HepG2 (cell line): ENCODE measurements at regions not wholly inside any gene's neighbourhood (a gene's known extent, or its start where the extent isn't known, plus 50 kb on each side); places are given as distances from the start of the nearest gene placed in this dataset.

Experiments
- EP300 ChIP-seq, 3 experiments: sonication (generic) in 1 of 3; formaldehyde crosslinking in 1 of 3; IDR thresholded peaks; 2 replicates each; pipeline versions ENCODE4 v1.5.1 to v1.6.1; 2011 to 2020; ENCODE audit warnings: low read depth in 2 of 3, low read length in 2 of 3, borderline replicate concordance in 1 of 3, improper control_type of control experiment in 1 of 3, mild to moderate bottlenecking in 1 of 3, missing genetic modification reagents in 1 of 3, moderate library complexity in 1 of 3
- ETV5 ChIP-seq: IDR thresholded peaks from 2 replicates; pipeline ENCODE4 v1.6.1; 2018; ENCODE audit warnings: missing biosample characterization, missing genetic modification reagents, inconsistent platforms, borderline replicate concordance
- EZH2 ChIP-seq: conservative IDR thresholded peaks from 2 replicates; pipeline ENCODE4 v1.6.1; 2012; ENCODE audit warnings: mild to moderate bottlenecking, low read depth, low read length, moderate library complexity
- MYNN ChIP-seq: sonication (generic); formaldehyde crosslinking; IDR thresholded peaks from 2 replicates; pipeline ENCODE4 v1.4.0; 2020; ENCODE audit warnings: mild to moderate bottlenecking, low read depth, missing genetic modification reagents
- PCBP2 ChIP-seq: fragments of 200-400 bp; formaldehyde crosslinking; optimal IDR thresholded peaks from 2 replicates; pipeline ENCODE3; 2018; ENCODE audit warnings: low read length, low read depth; ENCODE audit not compliant: poor library complexity, severe bottlenecking
- POLR2A ChIP-seq, 2 experiments: IDR thresholded peaks; 2 replicates each; pipeline ENCODE4 v1.6.1; 2011; ENCODE audit warnings: low read depth in 2 of 2, low read length in 2 of 2, mild to moderate bottlenecking in 1 of 2, moderate library complexity in 1 of 2; ENCODE audit not compliant: insufficient read depth in 1 of 2
- SMARCC2 ChIP-seq: fragments of 450-650 bp; IDR thresholded peaks from 2 replicates; pipeline ENCODE4 v1.6.1; 2017; ENCODE audit warnings: antibody characterized with exemption, mild to moderate bottlenecking
- SUZ12 ChIP-seq: fragments of 150-350 bp; IDR thresholded peaks from 2 replicates; pipeline ENCODE4 v1.6.1; 2014; ENCODE audit warnings: low read depth, low read length
- TAF1 ChIP-seq: sonication (generic); formaldehyde crosslinking; IDR thresholded peaks from 2 replicates; pipeline ENCODE4 v1.4.0; 2020; ENCODE audit warnings: missing genetic modification reagents
- ZFP41 ChIP-seq: sonication (generic); formaldehyde crosslinking; IDR thresholded peaks from 2 replicates; pipeline ENCODE4 v1.4.0; 2020; ENCODE audit warnings: mild to moderate bottlenecking, missing genetic modification reagents, borderline replicate concordance
- TF ChIP-seq, protein P1 (sequence below): sonication (generic); formaldehyde crosslinking; IDR thresholded peaks from 2 replicates; pipeline ENCODE4 v1.4.0; 2020; ENCODE audit warnings: missing genetic modification reagents, borderline replicate concordance
- TF ChIP-seq, protein P2 (sequence below): sonication (generic); formaldehyde crosslinking; IDR thresholded peaks from 2 replicates; pipeline ENCODE4 v1.4.0; 2020; ENCODE audit warnings: missing genetic modification reagents
- TF ChIP-seq, protein P3 (sequence below): sonication (generic); formaldehyde crosslinking; conservative IDR thresholded peaks from 2 replicates; pipeline ENCODE4 v1.8.0; 2022; ENCODE audit warnings: mild to moderate bottlenecking, moderate library complexity, missing genetic modification reagents
- TF ChIP-seq, protein P4 (sequence below): sonication (generic); formaldehyde crosslinking; IDR thresholded peaks from 2 replicates; pipeline ENCODE4 v1.5.0; 2020; ENCODE audit warnings: mild to moderate bottlenecking, missing genetic modification reagents, moderate library complexity

DNA sequence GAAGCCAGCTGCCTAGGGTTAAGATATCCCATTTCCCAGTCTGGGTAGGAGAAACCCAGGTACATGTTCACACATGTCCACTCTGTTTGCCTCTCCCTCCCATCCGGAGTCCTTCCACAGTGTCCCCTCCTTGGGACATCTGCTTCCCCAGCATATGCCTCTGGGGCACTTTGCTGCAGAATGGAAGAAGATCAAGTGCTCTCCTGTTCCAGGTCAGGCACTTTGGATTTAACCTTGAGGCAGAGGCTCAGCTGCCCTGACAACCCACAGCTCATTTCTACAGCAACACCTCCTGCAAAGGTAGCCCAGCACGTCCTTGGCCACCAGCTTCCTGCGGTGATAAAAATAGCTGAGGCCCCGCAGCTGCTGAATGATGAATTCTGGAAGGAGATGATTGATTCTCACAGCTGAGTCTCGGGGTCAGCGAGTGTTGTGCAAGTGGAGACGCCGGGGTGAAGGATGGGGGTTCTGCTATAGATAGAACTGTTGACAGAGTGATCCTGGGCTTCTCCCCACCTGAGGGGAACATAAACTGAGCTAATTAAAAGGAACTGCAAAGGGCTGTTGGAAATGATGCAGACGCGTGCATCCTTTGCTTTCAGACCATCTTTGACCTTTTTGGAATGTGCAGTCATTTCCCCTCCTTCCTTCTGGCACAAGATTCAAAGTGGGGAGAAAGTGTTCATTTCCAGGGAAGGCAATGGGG is 145.0 kb downstream of the SLC38A6 start:
- TF ChIP-seq POLR2A (IDR thresholded peaks at IDR 0.05; ENCODE audit: insufficient read depth in 1 of 2, low read depth in 2 of 2, low read length in 2 of 2) (no peak), EP300 (IDR thresholded peaks at IDR 0.05; ENCODE audit: low read depth in 2 of 2, low read length in 2 of 2) (no peak), EP300 (CRISPR knock-in tag; IDR thresholded peaks at IDR 0.05; ENCODE audit: borderline replicate concordance) (no peak), ETV5 (CRISPR knock-in tag) (no peak), ZFP41 (no peak), SMARCC2 (no peak), SUZ12 (no peak), MYNN (no peak), PCBP2 (no peak), EZH2 (no peak), TAF1 (CRISPR knock-in tag) (no peak)
- TF ChIP-seq, protein P1, sequence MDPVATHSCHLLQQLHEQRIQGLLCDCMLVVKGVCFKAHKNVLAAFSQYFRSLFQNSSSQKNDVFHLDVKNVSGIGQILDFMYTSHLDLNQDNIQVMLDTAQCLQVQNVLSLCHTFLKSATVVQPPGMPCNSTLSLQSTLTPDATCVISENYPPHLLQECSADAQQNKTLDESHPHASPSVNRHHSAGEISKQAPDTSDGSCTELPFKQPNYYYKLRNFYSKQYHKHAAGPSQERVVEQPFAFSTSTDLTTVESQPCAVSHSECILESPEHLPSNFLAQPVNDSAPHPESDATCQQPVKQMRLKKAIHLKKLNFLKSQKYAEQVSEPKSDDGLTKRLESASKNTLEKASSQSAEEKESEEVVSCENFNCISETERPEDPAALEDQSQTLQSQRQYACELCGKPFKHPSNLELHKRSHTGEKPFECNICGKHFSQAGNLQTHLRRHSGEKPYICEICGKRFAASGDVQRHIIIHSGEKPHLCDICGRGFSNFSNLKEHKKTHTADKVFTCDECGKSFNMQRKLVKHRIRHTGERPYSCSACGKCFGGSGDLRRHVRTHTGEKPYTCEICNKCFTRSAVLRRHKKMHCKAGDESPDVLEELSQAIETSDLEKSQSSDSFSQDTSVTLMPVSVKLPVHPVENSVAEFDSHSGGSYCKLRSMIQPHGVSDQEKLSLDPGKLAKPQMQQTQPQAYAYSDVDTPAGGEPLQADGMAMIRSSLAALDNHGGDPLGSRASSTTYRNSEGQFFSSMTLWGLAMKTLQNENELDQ = no peak
- TF ChIP-seq, protein P2, sequence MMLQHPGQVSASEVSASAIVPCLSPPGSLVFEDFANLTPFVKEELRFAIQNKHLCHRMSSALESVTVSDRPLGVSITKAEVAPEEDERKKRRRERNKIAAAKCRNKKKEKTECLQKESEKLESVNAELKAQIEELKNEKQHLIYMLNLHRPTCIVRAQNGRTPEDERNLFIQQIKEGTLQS (CRISPR knock-in tag) = no peak
- TF ChIP-seq, protein P3, sequence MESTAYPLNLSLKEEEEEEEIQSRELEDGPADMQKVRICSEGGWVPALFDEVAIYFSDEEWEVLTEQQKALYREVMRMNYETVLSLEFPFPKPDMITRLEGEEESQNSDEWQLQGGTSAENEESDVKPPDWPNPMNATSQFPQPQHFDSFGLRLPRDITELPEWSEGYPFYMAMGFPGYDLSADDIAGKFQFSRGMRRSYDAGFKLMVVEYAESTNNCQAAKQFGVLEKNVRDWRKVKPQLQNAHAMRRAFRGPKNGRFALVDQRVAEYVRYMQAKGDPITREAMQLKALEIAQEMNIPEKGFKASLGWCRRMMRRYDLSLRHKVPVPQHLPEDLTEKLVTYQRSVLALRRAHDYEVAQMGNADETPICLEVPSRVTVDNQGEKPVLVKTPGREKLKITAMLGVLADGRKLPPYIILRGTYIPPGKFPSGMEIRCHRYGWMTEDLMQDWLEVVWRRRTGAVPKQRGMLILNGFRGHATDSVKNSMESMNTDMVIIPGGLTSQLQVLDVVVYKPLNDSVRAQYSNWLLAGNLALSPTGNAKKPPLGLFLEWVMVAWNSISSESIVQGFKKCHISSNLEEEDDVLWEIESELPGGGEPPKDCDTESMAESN (CRISPR knock-in tag) = no peak
- TF ChIP-seq, protein P4, sequence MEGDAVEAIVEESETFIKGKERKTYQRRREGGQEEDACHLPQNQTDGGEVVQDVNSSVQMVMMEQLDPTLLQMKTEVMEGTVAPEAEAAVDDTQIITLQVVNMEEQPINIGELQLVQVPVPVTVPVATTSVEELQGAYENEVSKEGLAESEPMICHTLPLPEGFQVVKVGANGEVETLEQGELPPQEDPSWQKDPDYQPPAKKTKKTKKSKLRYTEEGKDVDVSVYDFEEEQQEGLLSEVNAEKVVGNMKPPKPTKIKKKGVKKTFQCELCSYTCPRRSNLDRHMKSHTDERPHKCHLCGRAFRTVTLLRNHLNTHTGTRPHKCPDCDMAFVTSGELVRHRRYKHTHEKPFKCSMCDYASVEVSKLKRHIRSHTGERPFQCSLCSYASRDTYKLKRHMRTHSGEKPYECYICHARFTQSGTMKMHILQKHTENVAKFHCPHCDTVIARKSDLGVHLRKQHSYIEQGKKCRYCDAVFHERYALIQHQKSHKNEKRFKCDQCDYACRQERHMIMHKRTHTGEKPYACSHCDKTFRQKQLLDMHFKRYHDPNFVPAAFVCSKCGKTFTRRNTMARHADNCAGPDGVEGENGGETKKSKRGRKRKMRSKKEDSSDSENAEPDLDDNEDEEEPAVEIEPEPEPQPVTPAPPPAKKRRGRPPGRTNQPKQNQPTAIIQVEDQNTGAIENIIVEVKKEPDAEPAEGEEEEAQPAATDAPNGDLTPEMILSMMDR (CRISPR knock-in tag) = no peak
